ENCODE measurements at regions not wholly inside any gene's neighbourhood (a gene's known extent, or its start where the extent isn't known, plus 50 kb on each side); places are given as distances from the start of the nearest gene placed in this dataset.

DNA sequence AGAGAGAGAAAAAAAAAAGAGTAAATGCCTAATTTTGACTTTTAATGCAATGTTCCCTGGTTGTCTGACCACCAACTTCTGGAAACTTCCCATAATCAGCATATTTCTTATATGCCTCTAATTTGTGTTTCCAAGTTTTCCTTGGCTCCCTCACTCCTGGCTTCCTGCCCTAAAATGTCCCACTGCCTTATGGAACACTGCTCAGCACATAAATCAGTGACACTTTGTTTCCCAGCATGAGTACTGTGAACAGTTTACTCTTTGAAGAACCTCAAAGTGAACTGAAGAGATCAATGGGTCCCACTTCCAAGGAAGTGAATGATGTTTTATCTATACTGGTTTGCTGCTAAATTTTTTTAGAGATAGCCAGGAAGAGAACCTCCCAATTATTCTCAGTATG is 271.3 kb upstream of the PRMT6 start:
- no peaks in the 10 kb centered on the region for H3K9me3 ChIP-seq
- H3K27me3 ChIP-seq: no peaks in the 10 kb centered on the region
- no peak for ATAC-seq
- no peak for TF ChIP-seq CTCF (IDR thresholded peaks at IDR 0.05)
- H3K36me3 ChIP-seq: no peaks in the 10 kb centered on the region
- DNase-seq: no peak
- no peaks in the 10 kb centered on the region for H3K4me1 ChIP-seq
- no peak overlapping the region for H3K27ac ChIP-seq
- no peak for FAIRE-seq
- intact Hi-C loops (cut with DNase I): no loop called here
- H3K4me3 ChIP-seq: no peak overlapping the region

DNA sequence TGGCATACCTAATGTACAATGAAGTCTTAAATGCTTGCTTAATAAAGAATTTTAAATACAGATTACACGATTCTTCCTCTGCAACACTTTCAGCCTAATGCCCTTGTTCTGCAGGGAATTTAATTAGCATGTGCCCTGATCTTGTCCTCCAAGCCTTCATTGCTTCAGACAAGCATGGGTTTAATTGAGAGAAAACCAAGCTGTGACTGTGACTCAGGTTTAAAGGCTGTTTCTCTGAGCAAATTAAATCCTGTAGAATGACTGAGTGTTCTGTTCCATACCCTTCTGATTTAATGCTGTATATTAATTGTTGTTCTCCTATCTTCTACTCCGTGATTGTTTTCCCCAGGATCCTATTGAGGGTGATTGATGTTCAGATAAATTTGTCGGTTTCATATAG is 269.0 kb upstream of the PRMT6 start:
- no peak for FAIRE-seq
- Histone ChIP-seq H3K4me3 (no peak overlapping the region), H3K36me3 (no peaks in the 10 kb centered on the region), H3K27ac (no peak overlapping the region), H3K9me3 (no peaks in the 10 kb centered on the region), H3K4me1 (no peaks in the 10 kb centered on the region), H3K27me3 (no peaks in the 10 kb centered on the region)
- no peak for DNase-seq
- no peak for ATAC-seq
- WGBS, 2 donors: 21 to 22% methylated on average over 3 of the region's 3 CpGs
- intact Hi-C loops (cut with DNase I): no loop called here
- no peak for TF ChIP-seq CTCF (IDR thresholded peaks at IDR 0.05)

DNA sequence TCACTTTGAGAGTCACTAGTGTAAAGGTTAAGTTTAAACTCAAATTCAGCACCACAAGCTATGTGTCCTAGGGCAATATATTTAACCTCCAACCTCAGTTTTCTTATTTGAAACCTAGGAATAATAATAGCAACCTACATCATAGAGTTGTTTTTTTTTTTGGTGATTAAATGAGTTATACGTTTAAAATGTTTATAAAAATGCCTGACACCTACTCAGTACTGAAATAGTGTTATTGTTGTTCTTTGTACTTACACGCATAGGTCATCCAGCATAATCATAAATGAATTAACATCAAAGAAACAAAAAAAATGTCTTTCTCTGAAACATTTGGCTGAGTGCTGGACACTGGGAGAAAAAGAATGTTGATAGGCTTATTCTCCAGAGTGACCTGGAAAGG is 266.8 kb upstream of the PRMT6 start:
- no peak for ATAC-seq
- intact Hi-C loops (cut with DNase I): no loop called here
- Histone ChIP-seq H3K4me1 (no peaks in the 10 kb centered on the region), H3K27ac (no peak overlapping the region), H3K9me3 (no peaks in the 10 kb centered on the region), H3K36me3 (no peaks in the 10 kb centered on the region), H3K27me3 (no peaks in the 10 kb centered on the region), H3K4me3 (no peak overlapping the region)
- DNase-seq: no peak
- WGBS, 2 donors: 55 to 65% methylated on average over 2 of the region's 2 CpGs
- TF ChIP-seq CTCF (IDR thresholded peaks at IDR 0.05): no peak
- FAIRE-seq: no peak

- DNase-seq: no peak
- no peaks in the 10 kb centered on the region for H3K4me1 ChIP-seq
- no peak overlapping the region for H3K27ac ChIP-seq
- H3K36me3 ChIP-seq: no peaks in the 10 kb centered on the region
- WGBS, 2 donors: 68 to 83% methylated on average over 11 of the region's 11 CpGs
- FAIRE-seq: no peak
- no peak for ATAC-seq
- intact Hi-C loops (cut with DNase I): no loop called here
- H3K4me3 ChIP-seq: no peak overlapping the region
- no peaks in the 10 kb centered on the region for H3K9me3 ChIP-seq
- no peaks in the 10 kb centered on the region for H3K27me3 ChIP-seq
- no peak for TF ChIP-seq CTCF (IDR thresholded peaks at IDR 0.05)
These were observed 265.4 kb upstream of the PRMT6 start for GRCh38 chr1:106791041-106791440.

DNA sequence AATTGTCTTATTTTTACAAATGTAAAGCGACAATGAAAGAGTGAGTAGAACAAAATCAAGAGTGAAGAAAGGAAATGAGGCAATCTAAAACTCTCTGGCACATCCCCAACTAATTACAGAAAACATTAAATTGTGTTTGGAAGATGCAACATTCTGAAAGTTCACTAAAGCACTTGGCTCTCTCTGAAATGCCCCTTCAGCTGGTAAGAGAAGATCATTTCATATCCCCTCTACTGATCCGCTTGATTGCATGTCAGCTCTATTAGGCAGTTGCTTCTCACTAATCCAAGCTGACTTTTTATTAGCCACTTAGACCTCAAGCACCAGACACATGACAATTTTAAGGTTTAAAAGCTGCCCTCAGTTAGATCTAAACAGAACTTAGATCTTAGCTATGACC is 262.8 kb upstream of the PRMT6 start:
- Histone ChIP-seq H3K27ac (no peak overlapping the region), H3K27me3 (no peaks in the 10 kb centered on the region), H3K4me1 (no peaks in the 10 kb centered on the region), H3K36me3 (no peaks in the 10 kb centered on the region), H3K4me3 (no peak overlapping the region), H3K9me3 (no peaks in the 10 kb centered on the region)
- no peak for FAIRE-seq
- DNase-seq: no peak
- ATAC-seq: no peak
- intact Hi-C loops (cut with DNase I): no loop called here
- WGBS, 2 donors: 51 to 63% methylated on average over 2 of the region's 2 CpGs
- no peak for TF ChIP-seq CTCF (IDR thresholded peaks at IDR 0.05)

All from pancreas (tissue), 10 donors.